ENCODE measurements at regions not wholly inside any gene's neighbourhood (a gene's known extent, or its start where the extent isn't known, plus 50 kb on each side); places are given as distances from the start of the nearest gene placed in this dataset.
"Not testable (repeated sequence)": the region's sequence is repeated elsewhere in the genome, so short reads cannot be mapped to it uniquely, and the experiment has no call there.

DNA sequence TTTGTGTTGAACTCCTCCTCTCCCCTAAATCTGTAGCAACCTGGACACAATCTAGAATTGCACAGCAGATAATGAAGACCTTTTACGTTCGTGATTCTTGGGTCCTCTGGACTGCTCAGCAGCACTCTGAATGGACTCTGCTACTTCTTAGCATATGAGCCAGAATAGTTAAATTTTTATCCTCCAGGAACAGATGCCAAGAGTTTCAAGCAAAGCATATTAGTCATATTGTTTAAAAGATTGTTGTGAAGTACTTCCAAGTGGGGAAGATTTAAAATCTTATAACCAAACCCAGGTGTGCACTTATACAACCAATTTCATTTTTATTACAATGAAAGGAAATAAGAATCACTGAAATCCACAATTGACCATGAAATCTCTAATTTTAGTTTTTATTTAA, 118.9 kb upstream of the EXOC2 start:
- no peak for DNase-seq (ENCODE audit: low spot score)

GRCh38 chr6:811191-811590, 118.3 kb upstream of the EXOC2 start:
- DNase-seq (ENCODE audit: low spot score): no peak

DNA sequence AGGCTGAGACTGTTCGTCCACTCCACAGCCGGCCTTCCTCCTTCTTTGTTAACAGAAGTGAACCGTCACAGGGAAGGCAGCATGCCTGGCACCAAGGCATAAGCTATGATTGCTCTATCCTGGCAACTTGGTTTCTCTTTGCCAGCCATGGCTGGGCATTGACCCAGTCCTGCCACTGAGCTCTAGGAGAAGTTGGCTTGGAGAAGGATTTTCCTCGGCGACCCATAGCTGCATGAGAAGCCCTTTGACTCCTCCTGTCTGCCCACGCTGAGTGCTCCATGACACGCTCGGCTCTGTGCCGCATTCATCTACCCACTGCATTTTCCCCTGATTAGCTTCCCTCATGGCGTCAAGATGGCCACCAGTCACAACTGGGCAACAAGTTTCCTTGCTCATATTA, 111.8 kb upstream of the EXOC2 start:
- no peak for DNase-seq (ENCODE audit: low spot score)

DNA sequence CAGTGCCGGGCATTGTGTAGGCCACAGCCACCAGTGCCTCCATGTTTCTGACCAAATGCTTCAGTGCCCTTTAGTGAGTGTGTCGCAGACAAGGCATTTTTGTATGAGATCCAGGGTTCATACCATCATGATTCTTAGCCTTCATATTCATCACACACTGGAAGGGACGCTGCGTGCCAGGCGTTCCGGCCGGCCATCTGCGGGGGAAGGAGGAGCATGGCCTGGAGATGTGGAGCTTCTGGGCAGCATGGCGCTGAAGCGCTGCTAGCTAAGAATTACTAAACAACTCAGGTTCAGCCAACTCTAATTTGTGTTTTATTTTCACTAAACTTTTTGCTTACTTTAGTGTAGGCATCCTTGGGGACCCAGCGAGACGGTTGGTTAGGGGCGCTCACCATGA, 111.4 kb upstream of the EXOC2 start:
- DNase-seq (ENCODE audit: low spot score): no peak

GRCh38 chr6:803191-803977, 110.4 kb upstream of the EXOC2 start:
- DNase-seq (ENCODE audit: low spot score): no peak

GRCh38 chr6:802701-803100, 109.8 kb upstream of the EXOC2 start:
- DNase-seq (ENCODE audit: low spot score): no peak

DNA sequence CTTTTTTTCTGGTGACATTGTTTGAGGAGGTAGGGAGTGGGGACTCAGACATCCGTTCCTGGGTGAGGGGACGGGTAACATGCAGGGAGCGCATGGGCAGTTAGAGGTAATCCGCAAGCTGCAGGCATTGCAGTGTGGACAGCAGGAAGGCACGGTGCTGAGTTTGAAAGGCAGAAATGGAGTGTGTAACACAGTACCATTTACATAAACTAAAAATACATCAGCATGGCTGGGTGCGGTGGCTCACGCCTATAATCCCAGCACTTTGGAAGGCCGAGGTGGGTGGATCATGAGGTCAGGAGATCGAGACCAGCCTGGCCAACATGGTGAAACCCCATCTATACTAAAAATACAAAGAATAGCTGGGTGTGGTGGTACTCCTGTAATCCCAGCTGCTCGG, 109.3 kb upstream of the EXOC2 start:
- not testable (repeated sequence) for DNase-seq (ENCODE audit: low spot score)

DNA sequence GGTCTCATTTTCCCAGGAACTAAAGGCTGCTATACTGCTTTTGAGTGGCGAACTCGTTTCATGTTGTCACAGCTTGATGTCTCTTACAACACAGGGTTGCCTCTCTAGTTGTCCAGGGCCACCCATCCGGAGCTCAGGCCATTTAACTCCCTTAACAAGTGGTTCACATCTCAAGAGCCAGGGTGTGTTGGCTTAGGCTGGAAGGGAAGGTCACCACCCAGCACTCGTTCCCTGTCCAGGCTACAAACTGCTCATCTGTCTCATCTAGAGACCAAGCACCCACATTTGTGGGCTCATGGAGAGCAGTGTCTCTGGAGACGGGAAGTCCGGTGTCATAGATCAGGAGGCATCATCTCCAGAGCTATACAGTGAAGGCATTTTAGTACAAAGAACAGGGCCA, 106.8 kb upstream of the EXOC2 start:
- no peak for DNase-seq (ENCODE audit: low spot score)

DNA sequence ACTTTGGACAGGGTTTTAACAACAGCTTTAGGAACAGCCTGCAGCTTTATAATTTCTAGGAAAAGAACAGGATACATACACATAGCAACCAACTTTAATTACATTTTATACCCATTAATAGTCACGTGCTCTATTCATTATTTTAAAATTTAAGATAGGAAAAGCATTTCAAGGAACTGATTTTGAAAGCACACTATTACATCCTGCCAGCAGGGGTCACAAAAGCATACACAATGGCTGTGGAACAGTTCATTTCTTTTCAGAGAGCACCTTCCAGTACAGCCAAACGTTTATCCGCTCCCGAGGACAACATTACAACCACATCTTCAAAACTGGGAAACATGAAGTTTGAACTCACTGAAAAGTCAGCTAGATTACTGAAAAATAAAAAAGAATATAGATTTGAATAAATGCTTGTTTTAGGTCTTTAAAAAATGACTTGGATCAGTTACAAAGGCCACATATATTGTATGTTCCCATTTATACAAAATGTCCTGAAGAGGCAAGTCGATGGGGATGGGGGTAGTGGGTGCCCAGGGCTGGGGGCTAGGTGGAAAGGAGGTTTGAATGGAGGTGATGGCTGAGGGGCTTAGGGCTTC, 104.6 kb upstream of the EXOC2 start:
- peak; percentile 50 for DNase-seq (ENCODE audit: low spot score)

GRCh38 chr6:795046-795685, 102.2 kb upstream of the EXOC2 start:
- no peak for DNase-seq (ENCODE audit: low spot score)

GRCh38 chr6:793261-793660, 100.3 kb upstream of the EXOC2 start:
- DNase-seq (ENCODE audit: low spot score): no peak

DNA sequence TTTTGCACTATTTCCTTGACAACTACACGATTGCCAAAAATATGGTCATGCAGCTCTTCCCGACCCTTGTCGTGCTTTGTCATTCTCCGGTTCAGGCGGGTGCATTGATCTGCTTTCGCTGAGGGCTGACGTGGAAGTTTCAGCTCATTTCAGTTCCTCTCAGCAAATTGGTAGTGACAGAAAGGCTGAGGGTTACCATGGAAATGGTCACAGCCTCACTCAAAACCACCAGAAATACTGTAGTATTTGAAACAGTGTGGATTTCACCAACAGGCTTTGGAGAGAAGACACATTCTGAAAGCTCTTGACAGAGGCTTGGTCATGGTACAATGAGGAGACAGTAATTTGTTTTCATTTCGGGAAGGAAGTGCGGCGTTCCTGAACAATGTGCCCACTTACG, 99.7 kb upstream of the EXOC2 start:
- DNase-seq (ENCODE audit: low spot score): no peak

- no peak for DNase-seq (ENCODE audit: low spot score)
These were observed 95.1 kb upstream of the EXOC2 start for GRCh38 chr6:788058-788457.

DNA sequence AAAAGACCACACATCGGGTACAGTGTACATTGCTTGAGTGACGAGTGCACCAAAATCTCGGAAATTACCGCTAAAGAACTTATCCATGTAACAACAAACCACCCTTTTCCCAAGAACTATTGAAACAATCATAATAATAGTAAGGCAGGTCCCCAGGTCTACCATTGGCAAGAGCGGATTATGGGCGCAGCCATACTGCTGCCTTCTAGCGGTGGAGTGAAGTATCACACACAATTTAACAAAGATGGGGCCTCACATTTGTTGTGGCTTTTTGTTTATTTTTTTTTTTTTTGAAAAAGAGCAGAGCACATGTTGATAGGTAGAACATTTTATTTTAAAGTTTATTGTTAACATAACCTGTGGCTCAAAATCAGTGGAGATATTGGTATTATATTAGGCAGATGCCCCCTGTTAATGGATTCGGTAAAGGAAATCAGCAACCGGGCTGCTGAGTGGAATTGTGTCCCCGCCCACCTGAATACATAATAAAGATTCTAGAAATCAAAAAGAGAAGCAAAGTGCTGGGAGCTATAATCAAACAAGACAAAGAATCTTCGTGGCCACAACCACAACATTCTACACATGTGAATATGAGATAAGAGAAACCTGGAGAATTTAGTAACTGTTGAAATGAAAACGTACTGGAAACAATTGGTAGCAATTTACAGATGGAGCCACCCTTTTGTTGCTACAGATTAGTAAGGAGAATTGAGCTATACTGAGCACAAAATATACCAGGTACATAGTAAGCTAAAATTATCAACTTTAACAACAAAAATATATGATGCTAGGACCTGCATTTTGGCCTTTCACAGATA, 94.2 kb upstream of the EXOC2 start:
- peak; percentile 34 for DNase-seq (ENCODE audit: low spot score)

GRCh38 chr6:783966-784735, 91.2 kb upstream of the EXOC2 start:
- DNase-seq (ENCODE audit: low spot score): no peak

GRCh38 chr6:782141-782540, 89.2 kb upstream of the EXOC2 start:
- no peak for DNase-seq (ENCODE audit: low spot score)

GRCh38 chr6:781350-781961, 88.5 kb upstream of the EXOC2 start:
- no peak for DNase-seq (ENCODE audit: low spot score)

- DNase-seq (ENCODE audit: low spot score): no peak
These were observed 87.8 kb upstream of the EXOC2 start for GRCh38 chr6:780706-781105.

DNA sequence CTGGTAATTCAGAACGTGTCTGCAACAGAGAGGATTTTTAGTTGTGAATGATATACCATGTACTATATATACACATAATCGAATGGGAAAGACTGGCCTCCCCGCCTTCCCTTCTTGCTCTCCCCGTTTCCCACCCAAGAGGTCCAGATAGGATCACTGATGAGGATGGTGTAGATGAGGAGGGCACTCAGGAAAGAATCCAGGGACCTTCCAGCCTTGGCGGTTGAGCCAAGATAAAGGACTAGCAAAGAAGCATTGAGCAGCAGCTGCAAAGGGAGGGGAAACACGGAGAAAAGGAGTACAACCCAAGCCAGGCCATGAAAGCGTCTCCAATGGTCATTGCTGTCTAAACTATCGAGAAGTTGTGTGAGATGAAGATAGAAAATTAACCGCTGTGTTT, 84.0 kb upstream of the EXOC2 start:
- DNase-seq (ENCODE audit: low spot score): no peak

GRCh38 chr6:776528-776931, 83.6 kb upstream of the EXOC2 start:
- DNase-seq (ENCODE audit: low spot score): no peak

DNA sequence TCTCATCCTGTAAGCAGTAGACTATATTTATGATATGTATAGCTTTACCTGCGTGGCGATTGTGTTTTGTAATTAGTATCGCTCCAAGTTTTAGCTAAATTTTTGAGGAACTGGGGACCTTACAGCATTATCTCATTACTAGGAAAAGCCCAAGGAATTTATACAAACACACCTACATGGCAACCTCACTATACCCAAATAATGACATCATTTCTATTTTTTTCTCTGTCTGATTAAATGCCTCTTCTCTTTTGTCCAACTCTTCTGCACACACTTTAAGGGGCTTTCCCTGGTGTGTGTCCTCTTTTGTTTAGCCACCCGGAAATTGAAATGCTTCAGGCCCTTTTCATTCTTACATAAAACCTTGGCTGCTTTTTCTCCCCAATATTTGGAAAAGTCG, 82.9 kb upstream of the EXOC2 start:
- DNase-seq (ENCODE audit: low spot score): no peak

Measured in AG20443 (cell line).